Liver (tissue), 7 donors: ENCODE measurements at regions not wholly inside any gene's neighbourhood (a gene's known extent, or its start where the extent isn't known, plus 50 kb on each side); places are given as distances from the start of the nearest gene placed in this dataset.
"Not testable (repeated sequence)": the region's sequence is repeated elsewhere in the genome, so short reads cannot be mapped to it uniquely, and the experiment has no call there.

Experiments used
- DNase-seq: peaks from one replicate; pipeline ENCODE4 v3.0.0-alpha.2; 2017; ENCODE audit warnings: low spot score
- H3K27ac ChIP-seq, 2 donors: one replicate each; pipeline ENCODE4 v1.7.0; 2013; ENCODE audit warnings: inconsistent platforms in 2 of 2, low read length in 2 of 2, control low read depth in 1 of 2, low read depth in 1 of 2, mild to moderate bottlenecking in 1 of 2
- H3K27me3 ChIP-seq, 4 donors: one replicate each; pipeline versions ENCODE4 v1.6.1 to v1.7.0; 2013; ENCODE audit warnings: low read length in 3 of 4, inconsistent platforms in 1 of 4, mild to moderate bottlenecking in 1 of 4, moderate library complexity in 1 of 4; ENCODE audit not compliant: control insufficient read depth in 4 of 4, insufficient read depth in 4 of 4
- H3K36me3 ChIP-seq, 4 donors: one replicate each; pipeline versions ENCODE4 v1.6.1 to v1.7.0; 2013; ENCODE audit warnings: low read length in 3 of 4, mild to moderate bottlenecking in 3 of 4, low read depth in 1 of 4, moderate library complexity in 1 of 4; ENCODE audit not compliant: control insufficient read depth in 4 of 4, insufficient read depth in 3 of 4
- H3K4me1 ChIP-seq, 4 donors: one replicate each; pipeline versions ENCODE4 v1.6.1 to v1.7.0; 2013; ENCODE audit warnings: low read length in 3 of 4, mild to moderate bottlenecking in 3 of 4, moderate library complexity in 1 of 4; ENCODE audit not compliant: control insufficient read depth in 4 of 4, insufficient read depth in 4 of 4
- H3K4me3 ChIP-seq, 3 donors: one replicate each; pipeline versions ENCODE4 v1.6.1 to v1.7.0; 2013; ENCODE audit warnings: low read length in 3 of 3, control low read depth in 1 of 3, low read depth in 1 of 3, mild to moderate bottlenecking in 1 of 3
- H3K9ac ChIP-seq, 2 donors: one replicate each; pipeline ENCODE4 v1.7.0; 2013; ENCODE audit warnings: low read length in 2 of 2, mild to moderate bottlenecking in 2 of 2, moderate library complexity in 2 of 2, control low read depth in 1 of 2, low read depth in 1 of 2
- H3K9me3 ChIP-seq, 4 donors: one replicate each; pipeline versions ENCODE4 v1.6.1 to v1.7.0; 2013; ENCODE audit warnings: low read length in 3 of 4; ENCODE audit not compliant: control insufficient read depth in 4 of 4
- RAD21 ChIP-seq, 2 donors: IDR thresholded peaks; 2 replicates each; pipeline ENCODE4 v1.6.1; 2016; ENCODE audit warnings: antibody characterized with exemption in 2 of 2, mild to moderate bottlenecking in 2 of 2
- WGBS: extraction: QIAGEN DNeasy Blood & Tissue Kit; methylation state at CpG from one replicate; pipeline ENCODE4 v1.1.7; 2013; 5-methylcytosine and 5-hydroxymethylcytosine counted together
- donor health status: healthy.
- donor health status: healthy.
- donor health status: healthy.
- donor health status: healthy.

DNA sequence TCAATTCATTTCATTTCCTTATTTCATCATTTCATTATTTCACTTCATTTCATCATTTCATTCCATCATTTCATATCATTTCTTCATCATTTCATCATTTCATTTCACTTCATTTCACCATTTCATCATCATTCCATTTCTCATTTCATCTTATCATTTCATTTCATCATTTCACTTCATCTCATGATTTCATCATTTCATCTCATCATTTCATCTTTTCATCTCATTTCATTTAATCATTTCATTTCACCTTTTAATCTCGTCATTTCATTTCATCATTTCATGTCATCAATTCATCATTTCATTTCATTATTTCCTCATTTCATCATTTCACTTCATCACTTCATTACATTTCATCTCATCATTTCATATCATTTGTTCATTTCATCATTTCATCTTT is 177.4 kb downstream of the ZNF92 start:
- H3K9me3 ChIP-seq, H3K36me3 ChIP-seq, H3K4me1 ChIP-seq, H3K27ac ChIP-seq, DNase-seq, H3K9ac ChIP-seq, H3K27me3 ChIP-seq, H3K4me3 ChIP-seq: not testable (repeated sequence)
- WGBS, result 84% methylated on average over 1 of the region's 1 CpG

DNA sequence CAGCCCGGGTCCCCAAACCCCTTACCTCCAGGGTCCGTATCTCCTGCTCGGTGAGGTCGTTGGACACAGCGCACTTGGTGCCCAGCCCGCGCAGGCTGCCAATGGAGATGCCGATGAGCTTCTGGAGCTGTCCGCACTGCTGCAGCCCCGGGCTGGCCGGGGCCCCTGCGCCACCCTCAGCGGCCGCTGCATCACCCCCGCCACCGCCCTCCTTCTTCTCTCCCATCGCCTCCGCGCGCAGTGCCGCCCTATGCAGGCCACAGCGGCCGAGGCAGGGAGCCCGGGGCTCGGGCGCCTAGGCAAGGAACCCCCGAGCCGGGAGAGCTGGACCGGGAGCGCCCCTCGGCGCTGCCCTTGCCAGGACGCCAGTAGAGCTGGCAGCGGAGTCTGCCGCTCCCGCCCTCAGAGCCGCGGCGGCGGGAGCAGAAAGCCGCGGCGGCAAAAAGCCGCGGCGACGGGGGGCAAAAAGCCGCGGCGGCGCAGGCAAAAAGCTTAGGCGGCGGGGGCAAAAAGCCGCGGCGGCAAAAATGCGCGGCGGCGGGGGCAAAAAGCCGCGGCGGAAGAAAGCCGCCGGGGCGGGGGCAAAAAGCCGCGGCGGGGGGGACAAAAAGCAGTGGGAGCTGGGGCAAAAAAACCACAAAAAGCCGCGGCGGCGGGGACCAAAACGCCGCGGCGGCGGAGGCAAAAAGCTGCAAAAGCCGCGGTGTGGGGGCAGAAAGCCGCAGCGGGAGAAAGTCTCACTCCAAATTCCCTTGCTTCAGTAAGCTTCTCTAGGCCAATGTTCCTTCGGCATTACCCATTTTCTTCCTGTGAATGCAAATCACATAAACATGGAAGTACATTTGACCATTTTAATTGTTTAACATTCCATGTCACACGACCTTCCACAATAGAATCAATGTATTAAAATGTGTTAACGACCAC is 181.2 kb downstream of the ZNF92 start:
- not testable (repeated sequence) for H3K27me3 ChIP-seq, H3K36me3 ChIP-seq, H3K27ac ChIP-seq, DNase-seq, H3K9ac ChIP-seq, H3K4me1 ChIP-seq, H3K4me3 ChIP-seq, H3K9me3 ChIP-seq
- WGBS, result 1% methylated on average over 22 of the region's 85 CpGs

DNA sequence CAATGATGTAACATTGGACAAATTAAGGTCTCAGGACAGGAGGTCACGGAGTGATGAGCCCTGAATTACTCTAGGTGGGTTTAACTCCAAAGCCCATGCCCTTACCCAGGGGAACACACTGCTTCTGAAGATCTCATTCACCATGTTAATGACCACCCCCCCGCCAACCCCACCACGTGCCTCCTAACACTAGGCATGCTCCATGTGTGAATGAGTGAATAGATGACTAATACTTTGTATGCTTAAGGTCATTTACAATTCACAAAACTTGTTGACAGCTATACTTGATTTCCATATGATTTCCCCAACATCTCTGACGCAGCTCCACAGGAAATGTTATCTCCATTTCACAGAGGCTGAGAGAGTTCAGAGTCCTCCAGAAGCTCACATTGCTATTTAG is 184.9 kb downstream of the ZNF92 start:
- not testable (repeated sequence) for H3K27me3 ChIP-seq, H3K4me3 ChIP-seq, H3K9me3 ChIP-seq, H3K27ac ChIP-seq, H3K4me1 ChIP-seq, H3K36me3 ChIP-seq, H3K9ac ChIP-seq
- peak; percentile 32 for DNase-seq
- 77% methylated on average over 3 of the region's 4 CpGs for WGBS

DNA sequence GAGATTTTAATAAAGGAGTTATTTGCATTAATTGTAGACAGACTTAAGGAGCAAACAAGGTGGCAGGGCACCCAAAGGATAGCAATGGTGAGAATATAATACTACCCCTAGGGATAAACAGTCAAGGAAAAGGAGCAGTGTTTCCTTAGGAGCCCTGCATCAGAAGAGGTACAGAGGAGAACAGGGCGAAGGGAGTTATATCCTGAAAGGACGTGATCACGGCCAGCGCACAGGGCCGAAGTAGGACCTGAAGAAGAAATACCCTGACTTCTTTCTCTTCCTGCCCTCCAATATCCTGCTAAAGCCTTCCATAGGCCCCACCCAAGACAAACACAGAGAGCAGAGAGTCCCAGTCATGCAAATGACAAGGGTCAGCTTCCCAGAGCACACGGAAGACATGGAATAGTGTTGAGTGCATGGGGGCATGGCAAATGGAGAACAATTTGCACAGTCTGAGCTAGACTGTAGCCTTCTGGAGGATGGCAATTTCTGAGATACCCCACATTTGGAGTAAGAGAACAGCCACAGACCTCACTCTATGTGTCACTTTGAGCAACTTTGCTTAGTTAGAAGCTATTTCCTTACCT is 188.2 kb downstream of the ZNF92 start:
- H3K9ac ChIP-seq, H3K36me3 ChIP-seq, H3K9me3 ChIP-seq, H3K4me1 ChIP-seq, DNase-seq, H3K27ac ChIP-seq, H3K27me3 ChIP-seq, H3K4me3 ChIP-seq: not testable (repeated sequence)
- WGBS, result 100% methylated on average over 5 of the region's 6 CpGs

DNA sequence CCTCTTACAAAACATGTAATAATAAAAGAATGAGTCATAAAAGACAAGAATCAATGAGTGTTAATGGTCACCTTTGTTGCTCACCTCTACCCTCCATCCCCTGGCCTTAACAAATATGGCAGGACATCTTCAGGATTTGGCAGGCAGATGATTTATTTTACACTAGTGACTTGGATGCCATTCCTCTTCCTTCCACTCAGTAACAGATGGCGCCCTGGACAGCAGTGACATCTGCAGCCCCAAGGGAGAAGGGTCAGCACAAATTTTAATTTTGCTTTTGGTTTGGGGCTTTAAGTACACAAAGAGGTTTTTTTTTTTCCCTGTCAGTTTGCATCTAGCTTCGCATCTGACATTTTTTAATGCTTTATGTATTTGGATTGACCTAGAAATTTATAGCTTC is 188.9 kb downstream of the ZNF92 start:
- not testable (repeated sequence) for H3K9me3 ChIP-seq, H3K4me1 ChIP-seq, DNase-seq, H3K9ac ChIP-seq, H3K27ac ChIP-seq, H3K27me3 ChIP-seq, H3K4me3 ChIP-seq, H3K36me3 ChIP-seq
- peak in 1 of 2 donors; percentile 13 for TF ChIP-seq RAD21 (IDR thresholded peaks at IDR 0.05)
- WGBS, result 54% methylated on average over 1 of the region's 2 CpGs

DNA sequence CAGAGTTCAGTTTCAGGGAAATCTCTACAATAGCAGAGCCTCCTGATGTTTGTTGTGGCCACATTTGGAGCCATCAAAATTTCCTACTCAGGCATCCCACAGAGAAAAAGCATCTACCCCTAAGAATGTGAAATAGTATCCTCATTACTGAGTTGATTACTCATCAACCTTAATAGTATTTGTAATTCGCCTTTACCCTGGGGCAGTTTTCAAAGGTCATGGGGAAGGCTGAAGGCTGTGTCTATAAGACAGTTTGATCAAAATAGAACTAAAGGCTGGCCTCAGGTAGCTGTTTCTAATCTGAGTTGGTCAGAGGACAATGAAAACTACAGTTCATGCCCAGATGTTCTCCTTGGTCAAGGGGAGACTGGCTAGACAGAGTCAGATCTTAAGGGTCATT is 189.7 kb downstream of the ZNF92 start:
- not testable (repeated sequence) for H3K27ac ChIP-seq, H3K4me1 ChIP-seq, H3K36me3 ChIP-seq, H3K9ac ChIP-seq, H3K27me3 ChIP-seq, DNase-seq, H3K9me3 ChIP-seq, H3K4me3 ChIP-seq
- no CpG with 5 or more reads among the region's 1 CpG for WGBS

DNA sequence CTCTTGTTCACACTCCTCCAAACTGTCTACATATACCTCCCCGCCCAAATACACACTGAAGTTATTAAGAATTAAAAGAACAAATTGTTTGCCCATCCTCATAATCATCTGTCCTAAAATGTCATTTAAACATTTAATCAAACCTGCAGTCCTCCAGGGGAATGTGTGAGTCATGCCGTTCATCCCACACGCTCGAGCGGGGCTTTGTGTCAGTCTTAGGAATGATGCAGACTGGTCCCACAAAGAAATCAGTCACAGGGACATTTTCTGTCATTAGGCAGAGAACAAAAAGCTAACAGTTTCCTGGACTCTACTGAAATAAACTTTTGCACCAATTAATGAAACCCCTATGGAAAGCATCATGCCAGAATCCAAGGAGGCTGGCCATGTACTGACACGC is 194.6 kb downstream of the ZNF92 start:
- H3K9me3 ChIP-seq, H3K27ac ChIP-seq, DNase-seq, H3K36me3 ChIP-seq, H3K27me3 ChIP-seq, H3K4me3 ChIP-seq, H3K9ac ChIP-seq, H3K4me1 ChIP-seq: not testable (repeated sequence)
- WGBS, result no CpG with 5 or more reads among the region's 6 CpGs

DNA sequence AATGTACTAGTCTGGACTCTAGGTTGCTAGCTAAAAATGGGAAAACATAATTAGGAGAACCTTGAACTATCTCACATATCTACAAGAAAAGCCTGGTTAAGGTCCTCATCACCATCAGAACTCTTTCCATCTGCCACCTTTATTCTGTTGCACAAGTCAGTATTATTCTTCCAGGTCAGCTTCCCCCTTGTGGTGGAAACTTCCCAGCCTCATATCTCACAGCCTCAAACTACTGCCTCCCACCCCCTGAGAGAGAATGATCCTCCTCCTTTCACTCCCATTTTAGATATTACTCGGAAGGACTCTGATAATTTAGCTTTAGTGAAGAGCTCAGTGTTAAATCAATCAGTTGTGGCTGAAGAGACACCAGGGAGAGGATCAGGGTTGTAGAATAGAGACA is 197.3 kb downstream of the ZNF92 start:
- DNase-seq, H3K9me3 ChIP-seq: not testable (repeated sequence)
- WGBS, result no CpG with 5 or more reads among the region's 1 CpG

More for the DNA sequence above, 197.3 kb downstream of the ZNF92 start:
- H3K4me3 ChIP-seq, H3K27ac ChIP-seq, H3K9ac ChIP-seq, H3K36me3 ChIP-seq, H3K4me1 ChIP-seq, H3K27me3 ChIP-seq: not testable (repeated sequence)
